Adrenal gland (tissue), 5 donors: ENCODE measurements at regions not wholly inside any gene's neighbourhood (a gene's known extent, or its start where the extent isn't known, plus 50 kb on each side); places are given as distances from the start of the nearest gene placed in this dataset.

Experiments
- CTCF ChIP-seq, 6 experiments: fragments of 450-650 bp in 4 of 6; fragments of 200-600 bp in 2 of 6; sonication (generic) in 1 of 6; IDR thresholded peaks; 1 replicate in 5 of 6; 2 replicates in 1 of 6; pipeline versions ENCODE4 v1.5.1 to v1.8.0; 2016 to 2021; ENCODE audit warnings: antibody characterized with exemption in 6 of 6, mild to moderate bottlenecking in 2 of 6, moderate library complexity in 1 of 6
- POLR2A ChIP-seq, 2 donors: fragments of 450-650 bp; IDR thresholded peaks; one replicate each; pipeline ENCODE4 v1.6.1; 2017; ENCODE audit warnings: antibody characterized with exemption in 2 of 2, mild to moderate bottlenecking in 2 of 2, moderate library complexity in 1 of 2
- donor health status: DM: no; HTN: no; CAD: no.

- TF ChIP-seq CTCF (IDR thresholded peaks at IDR 0.05), result no peak
- TF ChIP-seq POLR2A (IDR thresholded peaks at IDR 0.05), result no peak
These were observed 113.6 kb downstream of the IRX1 start for GRCh38 chr5:3709068-3709716.
